Neutrophil (primary cell): ENCODE measurements at regions not wholly inside any gene's neighbourhood (a gene's known extent, or its start where the extent isn't known, plus 50 kb on each side); places are given as distances from the start of the nearest gene placed in this dataset.

ENCODE experiments used
- H3K27ac ChIP-seq: fragments of 200-600 bp; sonication (generic); 2 replicates; pipeline ENCODE4 v1.5.1; 2016; ENCODE audit warnings: mild to moderate bottlenecking, moderate library complexity
- H3K27me3 ChIP-seq: fragments of 200-600 bp; sonication (generic); 2 replicates; pipeline ENCODE4 v1.6.0; 2016; ENCODE audit warnings: mild to moderate bottlenecking
- H3K36me3 ChIP-seq: fragments of 200-600 bp; sonication (generic); 2 replicates; pipeline ENCODE4 v1.5.1; 2017
- H3K4me1 ChIP-seq, 2 experiments: fragments of 200-600 bp in 1 of 2; sonication (generic) in 1 of 2; 1 replicate in 1 of 2; 2 replicates in 1 of 2; pipeline versions ENCODE4 v1.5.1 to v1.6.1; 2013 to 2016; ENCODE audit warnings: low read depth in 1 of 2, low read length in 1 of 2, mild to moderate bottlenecking in 1 of 2, moderate library complexity in 1 of 2; ENCODE audit not compliant: control insufficient read depth in 1 of 2, insufficient read depth in 1 of 2
- H3K4me3 ChIP-seq, 2 experiments: fragments of 200-600 bp in 1 of 2; sonication (generic) in 1 of 2; 1 replicate in 1 of 2; 2 replicates in 1 of 2; pipeline ENCODE4 v1.5.1; 2013 to 2016; ENCODE audit warnings: low read depth in 1 of 2, low read length in 1 of 2, mild to moderate bottlenecking in 1 of 2, moderate library complexity in 1 of 2
- H3K9me3 ChIP-seq: fragments of 200-600 bp; sonication (generic); 2 replicates; pipeline ENCODE4 v1.5.1; 2016
- TF ChIP-seq, protein P1 (sequence below): fragments of 200-600 bp; sonication (generic); IDR thresholded peaks from 2 replicates; pipeline ENCODE4 v1.5.1; 2016; ENCODE audit warnings: antibody characterized with exemption

DNA sequence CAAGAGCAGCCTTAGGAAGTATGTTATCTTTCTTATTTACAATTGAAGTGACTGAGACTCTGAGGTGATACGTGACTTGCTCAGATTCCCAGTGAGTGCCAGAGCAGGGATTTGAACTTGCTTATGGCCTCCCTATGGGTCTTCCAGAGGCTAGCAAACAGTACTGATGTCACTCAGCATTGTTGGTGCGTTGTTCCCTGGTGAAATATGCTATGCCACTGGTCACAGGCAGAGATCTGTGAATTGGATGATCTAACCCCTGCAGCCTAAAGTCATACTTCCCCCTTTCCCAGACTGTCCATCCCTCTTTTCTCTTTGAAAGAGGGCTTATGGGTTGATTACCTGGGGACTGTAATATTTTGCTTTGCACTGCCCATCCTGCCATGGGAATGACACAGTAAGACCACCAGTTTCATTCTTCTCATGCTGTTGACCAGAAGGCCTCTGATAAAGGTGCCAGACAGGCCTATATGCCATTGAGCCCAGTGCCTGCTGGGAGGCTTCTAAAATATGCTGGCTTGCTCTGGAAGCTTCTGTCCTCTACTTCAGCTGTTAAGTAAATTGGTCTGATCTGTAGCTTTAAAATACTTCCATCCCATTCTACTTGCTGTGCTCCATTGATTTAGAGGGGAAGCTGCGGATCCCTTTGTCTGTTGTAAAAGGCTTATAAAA is 152.2 kb upstream of the E2F8 start:
- Histone ChIP-seq H3K27ac (no peak overlapping the region), H3K36me3 (no peaks in the 10 kb centered on the region), H3K27me3 (peaks cover 28% of the 10 kb centered on the region), H3K4me1 (no peaks in the 10 kb centered on the region), H3K4me3 (no peak overlapping the region), H3K9me3 (no peaks in the 10 kb centered on the region)
- TF ChIP-seq, protein P1, sequence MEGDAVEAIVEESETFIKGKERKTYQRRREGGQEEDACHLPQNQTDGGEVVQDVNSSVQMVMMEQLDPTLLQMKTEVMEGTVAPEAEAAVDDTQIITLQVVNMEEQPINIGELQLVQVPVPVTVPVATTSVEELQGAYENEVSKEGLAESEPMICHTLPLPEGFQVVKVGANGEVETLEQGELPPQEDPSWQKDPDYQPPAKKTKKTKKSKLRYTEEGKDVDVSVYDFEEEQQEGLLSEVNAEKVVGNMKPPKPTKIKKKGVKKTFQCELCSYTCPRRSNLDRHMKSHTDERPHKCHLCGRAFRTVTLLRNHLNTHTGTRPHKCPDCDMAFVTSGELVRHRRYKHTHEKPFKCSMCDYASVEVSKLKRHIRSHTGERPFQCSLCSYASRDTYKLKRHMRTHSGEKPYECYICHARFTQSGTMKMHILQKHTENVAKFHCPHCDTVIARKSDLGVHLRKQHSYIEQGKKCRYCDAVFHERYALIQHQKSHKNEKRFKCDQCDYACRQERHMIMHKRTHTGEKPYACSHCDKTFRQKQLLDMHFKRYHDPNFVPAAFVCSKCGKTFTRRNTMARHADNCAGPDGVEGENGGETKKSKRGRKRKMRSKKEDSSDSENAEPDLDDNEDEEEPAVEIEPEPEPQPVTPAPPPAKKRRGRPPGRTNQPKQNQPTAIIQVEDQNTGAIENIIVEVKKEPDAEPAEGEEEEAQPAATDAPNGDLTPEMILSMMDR, result no peak

DNA sequence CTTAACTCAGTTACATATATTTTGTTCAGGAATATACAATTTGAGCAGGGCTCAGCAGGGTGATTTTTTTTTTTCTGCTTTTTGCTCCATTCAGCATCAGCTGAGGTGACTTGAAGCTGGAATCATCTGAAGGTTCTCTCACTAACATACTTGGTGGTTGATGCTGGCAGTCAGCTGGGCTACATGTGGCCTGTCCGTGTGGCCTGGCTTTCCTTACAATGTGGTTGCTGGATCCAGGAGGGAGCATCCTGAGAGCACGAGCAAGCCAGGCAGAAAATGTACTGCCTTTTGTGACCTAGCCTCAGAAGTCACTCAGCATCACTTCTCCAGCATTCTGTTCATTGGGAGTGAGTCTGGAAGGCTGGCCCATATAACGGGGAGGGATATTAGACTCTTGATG is 151.6 kb upstream of the E2F8 start:
- H3K27ac ChIP-seq, result no peak overlapping the region
- no peaks in the 10 kb centered on the region for H3K36me3 ChIP-seq
- peaks cover 33% of the 10 kb centered on the region for H3K27me3 ChIP-seq
- H3K4me1 ChIP-seq, result no peaks in the 10 kb centered on the region
- TF ChIP-seq, protein P1, result no peak
- no peak overlapping the region for H3K4me3 ChIP-seq
- no peaks in the 10 kb centered on the region for H3K9me3 ChIP-seq

DNA sequence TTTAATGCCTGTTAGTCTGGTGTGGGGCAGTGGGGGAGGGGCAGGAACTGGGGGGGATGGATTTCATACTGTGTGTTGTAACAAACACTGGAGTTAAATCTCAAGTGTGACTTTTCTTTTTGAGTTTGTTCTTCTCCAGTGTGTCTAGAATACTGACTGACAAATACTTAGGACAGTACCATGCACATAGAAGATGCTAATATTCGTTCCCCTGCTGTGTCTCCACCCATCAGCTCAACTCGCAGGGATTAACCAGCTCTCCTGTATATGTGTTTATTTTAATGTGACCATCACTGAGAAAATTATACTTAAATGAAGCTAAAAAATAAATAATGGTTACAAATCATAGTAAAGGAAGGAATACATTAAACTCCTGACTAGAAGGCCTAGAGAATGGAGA is 150.9 kb upstream of the E2F8 start:
- Histone ChIP-seq H3K27ac (no peak overlapping the region), H3K27me3 (peaks cover 40% of the 10 kb centered on the region), H3K4me3 (no peak overlapping the region), H3K4me1 (no peaks in the 10 kb centered on the region), H3K9me3 (no peaks in the 10 kb centered on the region), H3K36me3 (no peaks in the 10 kb centered on the region)
- TF ChIP-seq, protein P1, result no peak

DNA sequence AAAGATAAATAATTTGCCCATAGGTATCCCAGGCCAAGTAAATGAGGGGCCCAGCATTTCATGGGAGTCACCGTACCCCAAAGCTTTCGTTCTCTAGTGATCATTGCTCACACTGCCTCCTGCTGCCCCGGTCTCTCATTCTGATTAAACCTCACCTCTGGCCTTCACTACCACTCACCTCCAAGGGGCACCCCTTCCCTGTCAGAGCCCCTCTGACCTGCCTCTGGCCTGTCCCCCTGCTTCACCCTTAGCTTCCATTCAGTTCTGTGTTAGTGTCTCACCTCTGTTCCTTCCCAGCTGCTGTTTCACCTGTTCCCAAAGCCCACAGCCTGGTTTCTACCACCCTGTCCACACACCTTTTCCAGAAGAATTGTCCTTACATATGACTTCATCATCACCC is 150.3 kb upstream of the E2F8 start:
- no peaks in the 10 kb centered on the region for H3K36me3 ChIP-seq
- no peak overlapping the region for H3K4me3 ChIP-seq
- H3K9me3 ChIP-seq, result no peaks in the 10 kb centered on the region
- H3K4me1 ChIP-seq, result no peaks in the 10 kb centered on the region
- no peak overlapping the region for H3K27ac ChIP-seq
- TF ChIP-seq, protein P1, result no peak
- peaks cover 39% of the 10 kb centered on the region for H3K27me3 ChIP-seq

DNA sequence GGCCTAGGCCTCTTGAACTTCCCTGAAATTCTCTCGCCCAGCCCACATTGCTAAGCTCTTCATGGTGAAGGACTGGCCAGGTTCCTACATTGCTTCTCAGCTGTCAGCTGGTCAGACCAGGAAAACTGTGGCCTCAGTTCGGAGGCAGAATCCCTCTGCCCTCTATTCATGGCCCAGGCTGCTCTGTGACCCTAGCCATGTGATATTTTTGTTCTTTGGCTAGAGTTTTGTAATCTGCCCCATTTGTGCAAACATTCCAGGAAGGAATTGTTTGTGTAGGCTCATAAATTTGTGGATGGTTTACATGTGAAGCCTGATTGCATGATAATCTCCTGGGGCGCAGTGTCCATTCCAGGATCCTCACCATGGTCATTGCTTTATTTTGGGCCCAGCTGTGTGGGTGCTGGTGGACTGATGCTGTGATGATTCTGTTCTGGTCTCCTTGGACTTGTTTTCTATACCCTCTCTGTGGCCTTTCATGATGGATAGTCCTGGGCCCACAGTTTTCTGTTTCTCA is 149.1 kb upstream of the E2F8 start:
- Histone ChIP-seq H3K9me3 (no peaks in the 10 kb centered on the region), H3K36me3 (no peaks in the 10 kb centered on the region), H3K4me1 (no peaks in the 10 kb centered on the region), H3K27me3 (peaks cover 33% of the 10 kb centered on the region), H3K27ac (no peak overlapping the region), H3K4me3 (no peak overlapping the region)
- TF ChIP-seq, protein P1, result no peak
